ENCODE measurements at regions not wholly inside any gene's neighbourhood (a gene's known extent, or its start where the extent isn't known, plus 50 kb on each side); places are given as distances from the start of the nearest gene placed in this dataset.
A peak's percentile ranks its signal among the peaks of the same experiment; 100 is the strongest.

- ChIA-PET CTCF (ENCODE audit: partially characterized antibody) (interaction anchor here (1.5 kb wide), 1 partner anchor 73 kb away, joined by 3 read pairs; no protein-coding TSS in a partner anchor), POLR2A (ENCODE audit: partially characterized antibody) (no interaction called here)
- Histone ChIP-seq H3K4me1 (replicated peaks in 1 of 4; ENCODE audit: control insufficient read depth in 3 of 4, insufficient read depth in 4 of 4, low read length in 3 of 4) (peaks cover 4 to 21% (median 15%) of the 10 kb centered on the region in 4 experiments; a peak in 6 of 7 replicates), H3K9me3 (ENCODE audit: insufficient read depth in 2 of 2, low read depth in 1 of 2, low read length in 1 of 2) (no peaks in the 10 kb centered on the region), H3K36me3 (ENCODE audit: control insufficient read depth in 2 of 4, insufficient read depth in 4 of 4, low read length in 3 of 4) (no peaks in the 10 kb centered on the region), H4K20me1 (replicated peaks in 1 of 2; ENCODE audit: control insufficient read depth in 1 of 2, insufficient read depth in 2 of 2, low read length in 2 of 2) (no peaks in the 10 kb centered on the region), H3K56ac (replicated peaks; ENCODE audit: insufficient read length, low read depth, low read length) (no peak overlapping the region), H2BK5ac (ENCODE audit: low read depth, low read length) (no peak overlapping the region), H4K8ac (ENCODE audit: extremely low read depth, insufficient read depth, low read length) (no peak overlapping the region), H3K4ac (replicated peaks; ENCODE audit: insufficient read length, low read depth, low read length) (no peak overlapping the region), H4K91ac (replicated peaks; ENCODE audit: insufficient read length, low read length) (no peak overlapping the region), H3K18ac (ENCODE audit: extremely low read depth, low read length) (no peak overlapping the region), H3K14ac (ENCODE audit: insufficient read length) (no peak overlapping the region), H3K27ac (ENCODE audit: low read depth, low read length) (no peak overlapping the region), H2BK15ac (ENCODE audit: low read length) (no peak overlapping the region), H4K5ac (ENCODE audit: insufficient read length, low read depth, low read length) (no peak overlapping the region), H3K23ac (ENCODE audit: insufficient read length) (no peak overlapping the region), H3K79me2 (ENCODE audit: control insufficient read depth in 1 of 2, insufficient read depth in 2 of 2, low read length in 2 of 2) (no peaks in the 10 kb centered on the region), H2BK120ac (replicated peaks; ENCODE audit: low read depth, low read length) (no peak overlapping the region), H3K23me2 (ENCODE audit: low read depth, low read length) (no peaks in the 10 kb centered on the region), H2AK5ac (ENCODE audit: low read depth, low read length) (peak overlapping the region; percentile 65; the same call in 1 of the 2 replicates), H3K4me2 (ENCODE audit: insufficient read depth in 1 of 2, low read depth in 2 of 2, low read length in 2 of 2) (no peak overlapping the region), H3K4me3 (ENCODE audit: extremely low read depth in 1 of 4, insufficient read depth in 2 of 4, low read depth in 3 of 4, low read length in 4 of 4) (no peak overlapping the region), H3K27me3 (replicated peaks in 1 of 4; ENCODE audit: control insufficient read depth in 3 of 4, extremely low read depth in 1 of 4, insufficient read depth in 3 of 4, low read length in 3 of 4) (peaks cover 0 to 1% (median 0%) of the 10 kb centered on the region in 4 experiments; a peak in 1 of 7 replicates), H2BK12ac (ENCODE audit: low read depth, low read length) (no peak overlapping the region), H3K9ac (replicated peaks in 1 of 4; ENCODE audit: extremely low read depth in 1 of 4, low read depth in 3 of 4, low read length in 3 of 4) (no peak overlapping the region), H2BK20ac (ENCODE audit: low read length) (no peak overlapping the region), H3K79me1 (ENCODE audit: low read depth, low read length) (no peaks in the 10 kb centered on the region), H2AFZ (ENCODE audit: low read length) (no peak overlapping the region)
- DNase-seq (ENCODE audit: low read depth in 1 of 2, low spot score in 2 of 2): no peak
- no peak for FAIRE-seq
- WGBS, 2 experiments (ENCODE audit: extremely low coverage in 1 of 2, insufficient coverage in 1 of 2, insufficient read length in 1 of 2, insufficient replicate concordance in 2 of 2, low coverage in 1 of 2, low lambda C conversion rate in 2 of 2, missing lambda C conversion rate in 1 of 2): 50% methylated on average over 2 of the region's 2 CpGs; no CpG with 5 or more reads in 1 of the 2 experiments
- no peak for TF ChIP-seq POU5F1 (IDR thresholded peaks at IDR 0.05; ENCODE audit: low read depth, low read length)
- no peak for TF ChIP-seq CBX8 (IDR thresholded peaks at IDR 0.05; ENCODE audit: borderline replicate concordance, low read depth, low read length)
- no peak for TF ChIP-seq HDAC2 (IDR thresholded peaks at IDR 0.05; ENCODE audit: borderline replicate concordance in 1 of 2, low read depth in 2 of 2, low read length in 2 of 2)
- TF ChIP-seq BCL11A (IDR thresholded peaks at IDR 0.05; ENCODE audit: low read depth in 2 of 2, low read length in 2 of 2): no peak
- no peak for TF ChIP-seq BRCA1 (IDR thresholded peaks at IDR 0.05; ENCODE audit: low read depth, low read length)
- TF ChIP-seq CTBP2 (IDR thresholded peaks at IDR 0.05; ENCODE audit: borderline replicate concordance, insufficient read depth, insufficient read length, low read length): no peak
- TF ChIP-seq MAX (IDR thresholded peaks at IDR 0.05): no peak
- no peak for TF ChIP-seq BACH1 (IDR thresholded peaks at IDR 0.05; ENCODE audit: low read length)
Measured at GRCh38 chr1:222243902-222244301, 304.0 kb downstream of the HHIPL2 start.

Data from H1 (cell line).